ENCODE measurements at regions not wholly inside any gene's neighbourhood (a gene's known extent, or its start where the extent isn't known, plus 50 kb on each side); places are given as distances from the start of the nearest gene placed in this dataset.

- TF ChIP-seq EP300 (IDR thresholded peaks at IDR 0.05; ENCODE audit: borderline replicate concordance) (no peak), RAD21 (IDR thresholded peaks at IDR 0.05; ENCODE audit: low read depth) (no peak), CEBPB (IDR thresholded peaks at IDR 0.05) (no peak), CREB1 (IDR thresholded peaks at IDR 0.05; ENCODE audit: low read depth) (no peak), TEAD4 (IDR thresholded peaks at IDR 0.05) (no peak), ZBTB7A (IDR thresholded peaks at IDR 0.05; ENCODE audit: low read depth) (no peak), NFIC (IDR thresholded peaks at IDR 0.05) (no peak), EGR1 (IDR thresholded peaks at IDR 0.05) (no peak), TAF1 (IDR thresholded peaks at IDR 0.05; ENCODE audit: low read depth) (no peak), FOXM1 (IDR thresholded peaks at IDR 0.05; ENCODE audit: borderline replicate concordance, low read depth) (no peak), YY1 (IDR thresholded peaks at IDR 0.05; ENCODE audit: low read depth) (no peak), TCF12 (IDR thresholded peaks at IDR 0.05; ENCODE audit: low read depth) (no peak)
- TF ChIP-seq, protein P1, sequence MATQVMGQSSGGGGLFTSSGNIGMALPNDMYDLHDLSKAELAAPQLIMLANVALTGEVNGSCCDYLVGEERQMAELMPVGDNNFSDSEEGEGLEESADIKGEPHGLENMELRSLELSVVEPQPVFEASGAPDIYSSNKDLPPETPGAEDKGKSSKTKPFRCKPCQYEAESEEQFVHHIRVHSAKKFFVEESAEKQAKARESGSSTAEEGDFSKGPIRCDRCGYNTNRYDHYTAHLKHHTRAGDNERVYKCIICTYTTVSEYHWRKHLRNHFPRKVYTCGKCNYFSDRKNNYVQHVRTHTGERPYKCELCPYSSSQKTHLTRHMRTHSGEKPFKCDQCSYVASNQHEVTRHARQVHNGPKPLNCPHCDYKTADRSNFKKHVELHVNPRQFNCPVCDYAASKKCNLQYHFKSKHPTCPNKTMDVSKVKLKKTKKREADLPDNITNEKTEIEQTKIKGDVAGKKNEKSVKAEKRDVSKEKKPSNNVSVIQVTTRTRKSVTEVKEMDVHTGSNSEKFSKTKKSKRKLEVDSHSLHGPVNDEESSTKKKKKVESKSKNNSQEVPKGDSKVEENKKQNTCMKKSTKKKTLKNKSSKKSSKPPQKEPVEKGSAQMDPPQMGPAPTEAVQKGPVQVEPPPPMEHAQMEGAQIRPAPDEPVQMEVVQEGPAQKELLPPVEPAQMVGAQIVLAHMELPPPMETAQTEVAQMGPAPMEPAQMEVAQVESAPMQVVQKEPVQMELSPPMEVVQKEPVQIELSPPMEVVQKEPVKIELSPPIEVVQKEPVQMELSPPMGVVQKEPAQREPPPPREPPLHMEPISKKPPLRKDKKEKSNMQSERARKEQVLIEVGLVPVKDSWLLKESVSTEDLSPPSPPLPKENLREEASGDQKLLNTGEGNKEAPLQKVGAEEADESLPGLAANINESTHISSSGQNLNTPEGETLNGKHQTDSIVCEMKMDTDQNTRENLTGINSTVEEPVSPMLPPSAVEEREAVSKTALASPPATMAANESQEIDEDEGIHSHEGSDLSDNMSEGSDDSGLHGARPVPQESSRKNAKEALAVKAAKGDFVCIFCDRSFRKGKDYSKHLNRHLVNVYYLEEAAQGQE (IDR thresholded peaks at IDR 0.05; ENCODE audit: low read depth) = no peak
- TF ChIP-seq, protein P2, sequence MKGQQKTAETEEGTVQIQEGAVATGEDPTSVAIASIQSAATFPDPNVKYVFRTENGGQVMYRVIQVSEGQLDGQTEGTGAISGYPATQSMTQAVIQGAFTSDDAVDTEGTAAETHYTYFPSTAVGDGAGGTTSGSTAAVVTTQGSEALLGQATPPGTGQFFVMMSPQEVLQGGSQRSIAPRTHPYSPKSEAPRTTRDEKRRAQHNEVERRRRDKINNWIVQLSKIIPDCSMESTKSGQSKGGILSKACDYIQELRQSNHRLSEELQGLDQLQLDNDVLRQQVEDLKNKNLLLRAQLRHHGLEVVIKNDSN (IDR thresholded peaks at IDR 0.05) = no peak
- TF ChIP-seq, protein P3, sequence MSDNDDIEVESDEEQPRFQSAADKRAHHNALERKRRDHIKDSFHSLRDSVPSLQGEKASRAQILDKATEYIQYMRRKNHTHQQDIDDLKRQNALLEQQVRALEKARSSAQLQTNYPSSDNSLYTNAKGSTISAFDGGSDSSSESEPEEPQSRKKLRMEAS (IDR thresholded peaks at IDR 0.05) = no peak
Observed at GRCh38 chr1:83790446-83790845, 208.5 kb downstream of the TTLL7 start.

DNA sequence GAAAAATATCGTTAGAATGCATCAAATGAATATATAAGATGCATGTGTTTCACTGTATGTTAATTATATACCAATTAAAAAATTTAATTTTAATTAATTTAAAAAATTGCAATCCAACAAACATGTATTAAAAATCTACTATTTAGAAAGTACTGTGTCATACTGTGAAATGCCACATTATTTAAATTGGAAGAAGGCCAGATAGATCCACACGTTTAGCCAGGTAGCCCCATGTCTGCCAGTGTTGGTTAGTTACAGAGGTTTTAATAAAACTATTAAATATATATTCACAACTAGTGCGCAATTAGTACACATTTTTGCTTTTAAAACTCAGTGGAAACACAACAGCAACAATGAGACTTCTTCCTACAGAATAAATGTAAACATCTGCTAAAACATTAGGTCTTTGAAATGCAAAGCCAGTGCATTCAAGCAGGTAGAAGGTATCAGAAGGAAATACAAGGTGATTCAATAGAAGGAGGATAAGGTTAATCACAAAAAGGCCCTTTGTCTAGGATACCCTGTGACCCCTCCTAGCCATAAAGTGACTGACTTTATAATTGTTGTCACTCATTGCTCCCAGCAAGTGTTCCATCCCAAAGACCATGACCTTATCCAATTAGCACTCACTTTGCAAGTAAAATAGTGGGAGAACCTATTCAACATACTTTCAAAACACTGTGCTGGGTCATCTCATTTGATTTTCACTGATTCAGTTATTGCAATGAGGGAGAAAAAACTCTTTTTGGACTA is 211.5 kb downstream of the TTLL7 start:
- TF ChIP-seq CREB1 (IDR thresholded peaks at IDR 0.05; ENCODE audit: low read depth) (no peak), CEBPB (IDR thresholded peaks at IDR 0.05) (no peak), TEAD4 (IDR thresholded peaks at IDR 0.05) (no peak)

DNA sequence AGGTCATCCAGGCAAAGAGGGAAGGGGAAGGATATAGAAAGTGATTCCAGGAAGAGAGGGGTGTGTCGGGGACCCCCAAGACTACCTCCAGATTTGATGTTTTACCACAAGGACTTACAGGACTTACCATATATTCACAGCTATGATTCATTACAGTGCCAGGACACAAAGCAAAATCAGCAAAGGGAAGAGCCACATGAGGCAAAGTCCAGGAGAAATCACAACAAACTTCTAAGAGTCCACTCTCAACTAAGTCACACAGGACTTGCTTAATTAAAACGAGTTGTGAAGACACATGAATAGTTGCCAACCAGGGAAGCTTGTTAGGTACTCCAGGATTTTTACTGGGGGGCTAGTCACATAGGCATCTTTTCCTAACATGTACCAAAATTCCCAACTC is 217.3 kb downstream of the TTLL7 start:
- TF ChIP-seq, protein P1 (IDR thresholded peaks at IDR 0.05; ENCODE audit: low read depth) = no peak
- TF ChIP-seq EGR1 (IDR thresholded peaks at IDR 0.05) (no peak), TEAD4 (IDR thresholded peaks at IDR 0.05) (no peak), ZBTB7A (IDR thresholded peaks at IDR 0.05; ENCODE audit: low read depth) (no peak), FOXM1 (IDR thresholded peaks at IDR 0.05; ENCODE audit: borderline replicate concordance, low read depth) (no peak), NFIC (IDR thresholded peaks at IDR 0.05) (no peak), TAF1 (IDR thresholded peaks at IDR 0.05; ENCODE audit: low read depth) (no peak), RAD21 (IDR thresholded peaks at IDR 0.05; ENCODE audit: low read depth) (no peak)

- TF ChIP-seq YY1 (IDR thresholded peaks at IDR 0.05; ENCODE audit: low read depth) (no peak), TCF12 (IDR thresholded peaks at IDR 0.05; ENCODE audit: low read depth) (no peak), TEAD4 (IDR thresholded peaks at IDR 0.05) (no peak), EP300 (IDR thresholded peaks at IDR 0.05; ENCODE audit: borderline replicate concordance) (no peak), ZBTB7A (IDR thresholded peaks at IDR 0.05; ENCODE audit: low read depth) (no peak), CREB1 (IDR thresholded peaks at IDR 0.05; ENCODE audit: low read depth) (no peak), TAF1 (IDR thresholded peaks at IDR 0.05; ENCODE audit: low read depth) (no peak), NFIC (IDR thresholded peaks at IDR 0.05) (no peak), EGR1 (IDR thresholded peaks at IDR 0.05) (no peak), FOXM1 (IDR thresholded peaks at IDR 0.05; ENCODE audit: borderline replicate concordance, low read depth) (no peak), CEBPB (IDR thresholded peaks at IDR 0.05) (no peak)
- TF ChIP-seq, protein P1 (IDR thresholded peaks at IDR 0.05; ENCODE audit: low read depth) = no peak
- TF ChIP-seq, protein P2 (IDR thresholded peaks at IDR 0.05) = no peak
- TF ChIP-seq, protein P3 (IDR thresholded peaks at IDR 0.05) = no peak
Observed at GRCh38 chr1:83779565-83779964, 219.4 kb downstream of the TTLL7 start.

Measured in Ishikawa (cell line).